ENCODE measurements at regions not wholly inside any gene's neighbourhood (a gene's known extent, or its start where the extent isn't known, plus 50 kb on each side); places are given as distances from the start of the nearest gene placed in this dataset.

DNA sequence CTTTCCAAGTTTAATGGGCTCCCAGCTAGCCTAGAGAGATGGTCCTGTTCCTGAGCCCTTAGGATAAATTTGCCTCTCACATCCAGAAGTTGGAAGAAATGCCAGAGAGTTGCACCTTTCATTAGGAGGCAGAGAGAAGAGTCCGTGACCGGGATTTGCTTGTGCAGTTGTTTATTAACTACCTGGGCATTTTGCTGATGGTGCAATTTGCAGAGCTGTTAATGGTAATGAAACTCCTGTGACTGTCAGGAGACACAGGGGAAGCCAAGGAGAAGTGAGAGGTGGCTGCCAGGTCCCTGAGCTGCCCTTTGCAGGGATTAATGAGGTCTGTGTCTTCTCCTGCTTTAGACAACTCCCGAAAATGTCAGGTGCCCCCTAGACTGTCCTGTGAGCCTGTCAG lies 69.1 kb upstream of the B3GAT1 start:
- no peak for DNase-seq

DNA sequence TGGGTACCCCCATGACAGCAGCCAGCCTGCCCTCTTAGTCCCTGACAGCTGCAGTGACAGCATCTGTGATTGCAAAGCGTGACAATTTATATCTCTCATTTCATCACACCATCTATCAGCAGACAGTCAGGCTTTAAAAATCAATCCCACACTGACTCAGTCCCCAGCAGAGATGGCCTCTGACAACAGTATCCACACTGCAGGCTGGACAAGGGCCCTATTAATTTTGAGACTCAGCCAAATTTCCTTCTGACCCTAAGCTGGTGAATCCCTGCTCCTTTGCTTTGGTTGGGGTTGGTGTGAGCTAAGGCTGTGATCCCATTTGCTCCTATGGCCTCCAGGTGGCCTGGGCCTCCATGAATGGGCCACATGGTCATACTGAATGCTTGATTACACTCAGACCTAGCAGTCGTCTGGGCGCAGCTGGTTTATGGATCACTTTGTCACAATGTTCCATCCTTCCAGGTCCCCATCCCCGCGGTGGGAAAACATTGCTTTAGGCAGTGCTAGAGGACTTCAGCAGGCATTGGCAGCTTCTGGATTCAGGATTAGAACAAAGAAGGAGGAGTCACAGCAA lies 68.2 kb upstream of the B3GAT1 start:
- no peak for DNase-seq

DNA sequence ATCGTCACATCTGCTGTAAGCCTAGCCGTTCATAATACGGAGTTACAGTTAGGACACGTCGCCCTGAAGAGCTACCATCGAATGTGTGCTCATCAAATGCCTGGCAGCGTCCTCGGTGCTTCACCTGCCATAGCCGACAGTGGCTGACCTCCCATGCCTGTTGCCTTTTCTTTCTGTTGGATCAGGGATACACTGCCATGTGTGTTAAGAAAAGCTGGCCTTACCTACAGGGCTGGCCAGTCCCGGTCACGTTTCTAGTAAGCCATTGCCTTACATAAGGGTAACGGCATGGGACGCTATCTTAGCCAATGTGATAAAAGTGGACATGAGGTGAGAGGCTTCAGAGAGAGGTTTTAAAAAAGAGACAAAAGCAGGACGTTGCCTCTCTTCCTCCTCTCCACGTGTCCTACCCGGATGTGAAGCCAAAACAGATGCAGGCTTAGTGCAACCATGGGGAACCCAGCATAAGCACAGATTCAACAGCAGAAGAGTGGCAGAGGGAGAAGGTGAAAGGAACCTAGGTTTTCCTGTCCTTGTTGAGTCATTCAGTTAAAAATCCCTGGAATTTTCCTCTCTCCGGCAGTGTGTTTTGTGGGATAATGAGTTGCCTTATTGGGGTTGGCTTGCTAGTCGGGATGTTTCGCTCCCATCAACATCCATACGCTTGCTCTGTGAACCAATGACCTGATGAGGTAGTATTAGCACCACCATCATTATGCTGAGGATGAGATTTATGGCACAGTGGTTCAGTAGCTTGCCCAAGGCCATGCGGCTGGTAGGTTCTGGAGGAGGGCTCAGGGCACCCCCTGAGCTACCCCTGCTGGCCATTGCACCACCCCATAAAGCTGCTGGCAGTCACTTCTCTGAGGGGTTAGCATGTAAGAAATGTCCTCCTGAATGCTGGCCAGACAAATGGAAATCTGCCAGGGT lies 67.4 kb upstream of the B3GAT1 start:
- no peak for DNase-seq

DNA sequence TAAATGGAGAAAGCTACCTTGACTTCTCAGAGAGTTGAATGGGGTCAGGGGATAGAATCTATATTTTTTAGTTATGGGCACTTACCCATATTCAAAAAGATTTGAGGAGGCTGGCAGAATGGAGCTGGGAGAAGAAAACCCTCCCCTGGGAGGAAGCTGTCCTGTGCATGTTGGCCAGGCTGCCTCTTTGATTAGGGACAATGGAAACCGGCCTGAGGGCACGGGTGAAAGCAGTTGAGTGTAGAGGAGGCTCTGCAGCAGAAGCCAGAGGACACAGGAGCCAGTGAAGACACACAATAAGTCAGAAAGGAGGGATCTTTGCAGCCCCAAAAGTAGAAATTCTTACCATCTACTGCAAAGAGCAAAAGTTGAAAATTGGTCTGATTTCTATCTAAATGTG lies 66.6 kb upstream of the B3GAT1 start:
- no peak for DNase-seq

DNA sequence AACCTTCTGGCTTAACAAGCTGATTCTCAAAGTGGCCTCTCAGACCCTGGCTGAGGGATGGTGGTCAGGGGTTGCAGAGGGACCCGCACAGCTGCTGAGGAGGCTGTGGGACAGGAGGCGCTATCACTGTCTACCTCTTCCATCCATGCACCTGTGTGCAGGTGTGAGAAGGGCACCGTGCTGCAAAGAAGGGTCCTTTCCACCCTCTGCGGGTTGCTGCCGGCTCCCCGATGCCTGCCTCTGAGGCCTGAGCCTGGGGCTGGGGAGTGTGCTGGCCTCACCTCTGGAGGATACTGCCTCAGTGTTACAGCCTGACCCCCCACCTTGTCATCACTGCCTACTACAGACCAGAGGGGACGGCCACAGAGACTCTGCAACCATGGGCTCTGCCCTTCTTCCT lies 66.1 kb upstream of the B3GAT1 start:
- DNase-seq, result no peak

DNA sequence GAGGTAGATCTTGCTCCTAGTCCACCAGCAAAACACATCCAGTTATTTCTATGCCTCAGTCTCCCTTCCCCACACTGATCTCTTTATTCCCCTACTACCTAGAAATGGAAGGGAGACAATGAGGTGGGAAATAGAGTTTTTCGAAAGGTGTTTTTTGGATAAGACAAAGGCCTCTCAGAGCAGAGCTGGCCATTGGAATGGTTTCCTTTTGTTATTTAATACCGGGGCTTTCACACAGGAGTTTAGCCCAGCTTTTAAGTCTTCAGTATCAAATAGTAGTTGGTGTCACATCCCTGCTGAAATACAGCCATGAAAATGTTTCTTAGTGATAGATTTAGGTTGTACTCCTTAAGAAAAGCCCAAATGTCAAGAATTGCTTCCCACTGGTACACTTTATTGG lies 65.4 kb upstream of the B3GAT1 start:
- DNase-seq, result no peak

DNA sequence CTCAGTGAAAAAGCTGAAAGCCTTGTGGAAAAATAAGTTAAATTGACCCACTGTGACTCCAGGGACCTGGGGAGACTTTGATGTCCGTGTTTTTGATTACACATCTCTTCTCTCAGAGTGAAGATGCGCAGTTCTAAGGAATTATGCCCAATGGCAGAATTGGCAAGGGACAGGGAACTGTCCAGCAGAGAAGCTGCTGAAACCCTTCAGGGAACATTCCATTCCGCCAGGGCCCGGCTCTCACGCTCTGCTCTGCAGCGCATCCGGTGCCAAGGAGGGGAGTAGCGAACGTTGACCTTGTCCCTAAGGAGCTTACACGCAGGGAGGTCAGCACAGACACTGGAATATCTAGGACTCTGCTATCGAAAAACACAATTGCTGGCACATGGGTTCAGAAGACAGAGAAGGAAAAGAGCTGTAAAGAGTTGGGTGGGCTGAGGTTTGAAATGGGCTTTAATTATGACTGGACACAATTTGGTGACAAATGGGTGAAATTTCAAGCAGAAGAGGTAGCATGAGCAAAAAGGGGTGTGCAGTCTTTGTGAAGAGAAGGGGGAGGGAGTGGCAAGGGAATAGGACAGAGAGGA lies 64.5 kb upstream of the B3GAT1 start:
- no peak for DNase-seq

DNA sequence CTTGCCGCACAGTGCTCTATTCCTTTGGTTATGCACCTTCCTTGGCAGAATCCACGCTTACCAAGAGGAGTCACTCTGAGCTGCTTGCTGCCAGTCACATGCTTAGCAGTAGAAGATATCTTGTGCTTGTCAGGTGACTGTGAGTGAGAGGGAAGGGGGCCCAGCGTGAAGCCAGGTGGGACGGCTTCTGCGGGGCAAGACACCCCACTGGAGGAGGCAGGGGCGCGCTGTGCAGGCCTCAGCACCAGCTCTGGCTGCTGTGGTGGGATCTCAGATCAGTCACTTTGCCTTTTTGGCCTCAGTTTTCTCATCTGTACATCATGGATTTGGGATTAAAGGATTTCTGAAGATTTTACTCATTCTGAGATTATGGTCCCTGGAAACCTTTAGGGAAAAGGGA lies 63.9 kb upstream of the B3GAT1 start:
- no peak for DNase-seq

DNA sequence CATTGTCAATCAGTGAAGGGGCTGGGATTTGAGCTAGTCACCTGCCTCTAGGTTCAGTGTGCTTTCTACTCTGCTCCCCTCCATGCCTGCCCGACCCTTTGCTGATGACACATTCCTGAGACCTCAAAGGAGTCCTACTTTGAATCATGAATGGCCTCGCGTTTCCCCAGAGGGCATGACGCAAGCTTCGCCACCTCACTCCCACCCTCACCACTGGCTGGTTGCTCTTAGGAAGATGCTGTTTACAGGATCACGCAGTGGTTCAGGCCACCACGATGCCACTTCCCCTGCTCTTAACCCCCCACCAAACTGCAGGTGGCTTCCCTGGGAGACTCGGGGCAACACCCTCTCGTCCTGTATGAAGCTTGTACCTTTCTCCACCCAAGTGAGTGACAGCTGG lies 62.9 kb upstream of the B3GAT1 start:
- DNase-seq, result no peak

DNA sequence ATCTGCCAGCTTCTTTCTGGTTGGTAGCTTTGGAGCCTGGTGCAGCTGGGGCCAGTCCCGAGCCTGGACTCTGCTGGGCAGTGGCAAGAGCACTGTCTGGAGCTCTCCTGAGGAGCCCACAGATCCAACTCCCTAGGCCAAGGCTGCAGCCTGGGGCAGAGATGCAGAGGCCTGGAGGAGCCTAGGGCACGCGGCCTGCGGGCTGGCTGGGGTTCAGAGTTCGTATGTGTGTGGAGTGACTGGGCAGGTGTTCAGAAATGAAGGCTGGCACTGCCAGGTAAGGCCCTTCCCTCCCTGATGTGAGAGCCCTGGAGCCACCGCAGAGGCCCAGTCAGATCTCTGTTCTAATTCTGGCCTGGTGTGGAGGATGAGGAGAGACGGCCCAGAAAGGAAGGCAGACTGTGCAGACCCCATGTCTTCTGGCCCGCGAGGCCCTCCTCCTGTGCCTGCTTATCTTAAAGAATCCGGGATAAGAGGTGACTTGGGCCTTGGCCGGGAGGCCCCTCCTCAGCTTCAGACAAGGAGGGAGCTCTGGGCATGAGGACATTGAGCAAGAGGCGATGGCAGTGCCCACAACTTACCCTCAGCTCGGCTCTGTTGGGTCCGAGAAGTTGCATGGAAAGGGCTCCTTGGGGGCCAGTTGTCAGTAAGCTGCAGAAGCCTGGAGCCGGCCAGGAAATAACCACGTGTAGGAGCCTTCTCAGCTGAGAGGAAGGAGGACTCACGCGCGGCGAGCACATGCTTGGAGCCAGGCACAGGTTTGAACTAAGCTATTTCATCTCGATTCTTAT lies 62.2 kb upstream of the B3GAT1 start:
- no peak for DNase-seq

DNA sequence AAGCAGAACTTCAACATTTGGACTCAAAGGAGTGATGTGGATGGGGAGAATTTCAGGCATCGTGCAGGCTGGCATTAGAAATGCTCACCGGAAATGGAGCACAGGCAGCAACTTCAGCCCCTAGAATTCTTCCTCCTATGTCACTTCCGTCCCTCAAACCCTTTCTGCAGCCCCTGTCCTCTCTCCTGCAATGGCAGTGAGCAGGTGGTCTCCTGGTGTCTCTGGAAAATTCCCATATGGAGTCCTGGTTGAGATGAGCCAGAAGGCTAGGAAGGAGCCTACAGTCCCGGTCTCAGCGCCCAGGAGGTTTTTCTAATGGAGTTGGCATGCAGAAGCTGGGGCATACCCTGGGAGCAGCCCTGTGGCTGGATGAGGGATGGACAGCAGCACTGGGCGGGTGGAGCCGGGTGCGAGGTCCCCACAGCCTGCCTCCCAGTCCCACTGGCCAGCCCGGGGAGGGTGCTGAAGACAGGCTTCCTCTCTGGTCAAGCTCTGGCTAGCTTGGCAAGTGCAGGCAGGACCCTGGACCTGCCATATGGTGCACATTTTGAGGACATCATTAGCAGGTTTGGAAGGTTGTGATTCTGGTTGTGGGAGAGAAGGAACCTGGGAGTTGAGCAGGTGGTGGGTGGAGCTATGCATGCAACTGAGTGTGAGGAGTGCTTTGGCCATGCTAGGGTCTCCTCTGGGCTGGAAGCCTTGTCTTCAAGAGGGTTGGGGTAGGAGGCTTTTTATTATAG lies 59.8 kb upstream of the B3GAT1 start:
- DNase-seq, result no peak

DNA sequence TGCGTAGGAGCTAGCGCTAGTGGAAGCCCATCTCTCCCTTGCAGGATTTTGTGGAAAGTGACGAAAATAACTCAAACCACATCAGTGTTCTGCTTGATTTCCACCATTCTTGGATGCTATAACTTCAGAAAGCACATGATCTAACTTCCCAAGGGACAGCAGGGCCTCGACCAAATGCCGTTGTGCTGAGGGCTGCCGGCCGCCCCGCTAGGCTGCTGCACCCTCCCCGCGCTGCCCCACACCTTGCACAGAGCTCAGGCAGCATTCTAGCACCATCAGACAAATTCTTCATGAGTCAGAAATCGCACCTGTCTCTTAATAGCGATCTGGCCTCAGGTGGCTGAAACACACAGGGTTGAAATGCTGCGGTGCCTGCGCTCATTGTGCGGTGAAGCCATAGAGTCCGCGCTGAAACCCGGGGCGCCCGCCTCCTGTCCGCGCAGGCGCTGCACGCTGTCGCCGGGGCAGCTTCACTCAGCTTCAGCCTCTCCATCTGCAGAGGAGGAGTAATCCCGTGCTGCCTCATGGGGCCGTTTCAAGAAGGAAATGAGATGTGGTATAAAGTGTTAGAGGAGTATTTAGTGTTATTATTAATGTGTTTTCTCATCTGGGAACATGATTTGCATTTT lies 59.2 kb upstream of the B3GAT1 start:
- no peak for DNase-seq

DNA sequence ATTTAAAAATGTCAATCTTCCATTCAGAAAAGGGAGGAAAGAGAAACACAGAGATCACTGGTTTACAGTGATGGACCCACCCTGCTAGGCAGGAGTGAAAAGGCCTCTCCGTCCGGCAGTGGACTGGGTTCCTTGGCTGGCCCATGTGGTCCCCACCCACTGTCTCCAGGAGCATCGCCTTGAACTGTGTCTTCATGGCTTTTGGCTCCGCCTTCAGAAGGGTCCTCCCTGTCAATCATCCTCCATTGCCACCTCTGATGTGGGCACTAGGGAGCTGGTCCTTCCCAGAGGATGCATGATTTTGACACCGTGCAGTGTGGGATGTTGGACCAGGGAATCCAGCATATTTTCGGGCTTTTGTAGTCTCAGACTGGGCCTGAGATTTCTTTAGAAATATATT lies 58.2 kb upstream of the B3GAT1 start:
- DNase-seq, result no peak

DNA sequence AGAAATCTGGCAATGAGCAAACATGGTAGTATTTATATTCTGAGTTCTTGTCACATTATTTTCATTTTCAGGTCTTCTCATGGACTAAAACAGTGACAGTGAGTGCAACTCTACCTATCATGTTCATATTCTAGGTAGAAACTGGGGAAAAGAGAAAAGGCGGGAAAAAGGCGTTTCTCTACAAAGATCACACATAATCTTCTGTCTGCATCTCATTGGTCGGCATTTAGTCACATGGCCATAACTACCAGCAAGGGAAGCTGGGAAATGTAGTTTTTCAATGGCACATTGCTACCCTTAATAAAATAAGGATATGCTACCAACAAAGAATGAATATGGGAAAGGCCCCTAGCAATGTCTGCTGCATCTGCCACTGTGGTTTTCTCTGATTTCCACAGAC lies 57.6 kb upstream of the B3GAT1 start:
- no peak for DNase-seq

DNA sequence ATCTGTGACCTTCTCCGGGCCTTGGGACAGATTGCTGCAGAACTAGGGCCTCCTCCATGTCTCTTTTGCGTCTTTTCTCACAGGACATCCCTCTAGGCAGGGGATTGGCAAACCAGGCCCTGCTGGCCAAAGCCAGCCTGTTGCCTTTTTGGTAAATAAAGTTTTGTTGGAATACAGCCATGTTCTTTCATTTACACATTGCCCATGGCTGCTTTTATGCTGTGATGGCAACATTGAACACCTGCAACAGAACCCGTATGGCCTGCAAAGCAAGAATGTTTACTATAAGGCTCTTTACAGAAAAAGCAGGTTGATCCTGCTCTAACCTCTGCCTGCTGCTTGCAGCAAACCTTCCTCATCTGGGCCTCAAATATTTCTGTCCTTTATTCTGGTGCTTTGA lies 56.8 kb upstream of the B3GAT1 start:
- DNase-seq, result no peak

DNA sequence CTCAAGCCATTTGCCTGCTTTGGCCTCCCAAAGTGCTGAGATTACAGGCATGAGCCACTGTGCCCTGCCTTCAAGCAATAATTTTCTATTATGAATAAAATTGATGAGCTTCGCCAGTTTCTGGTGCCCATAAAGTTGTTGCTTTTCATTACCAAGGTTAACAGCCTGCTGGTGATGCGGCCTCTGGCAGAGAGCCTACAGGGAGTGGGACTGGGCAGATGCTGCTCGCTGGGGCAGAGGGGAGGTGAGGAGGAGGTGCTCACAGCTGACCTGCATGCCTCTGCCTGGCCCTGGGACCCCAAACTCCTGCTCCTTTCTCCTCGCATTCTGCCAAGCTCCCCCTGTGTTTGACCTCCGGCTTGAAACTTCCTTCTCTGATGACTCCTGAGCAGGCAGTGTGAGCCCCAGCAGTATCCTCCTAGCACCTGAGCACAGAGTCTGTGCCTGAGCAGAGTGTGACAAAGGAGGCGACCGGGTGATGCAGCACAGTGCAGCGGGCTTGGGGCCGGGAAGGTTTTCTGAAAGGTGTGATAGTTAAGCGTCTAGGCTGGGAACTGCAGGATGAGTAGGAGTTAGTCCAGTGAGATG lies 56.1 kb upstream of the B3GAT1 start:
- DNase-seq, result peak; percentile 15

DNA sequence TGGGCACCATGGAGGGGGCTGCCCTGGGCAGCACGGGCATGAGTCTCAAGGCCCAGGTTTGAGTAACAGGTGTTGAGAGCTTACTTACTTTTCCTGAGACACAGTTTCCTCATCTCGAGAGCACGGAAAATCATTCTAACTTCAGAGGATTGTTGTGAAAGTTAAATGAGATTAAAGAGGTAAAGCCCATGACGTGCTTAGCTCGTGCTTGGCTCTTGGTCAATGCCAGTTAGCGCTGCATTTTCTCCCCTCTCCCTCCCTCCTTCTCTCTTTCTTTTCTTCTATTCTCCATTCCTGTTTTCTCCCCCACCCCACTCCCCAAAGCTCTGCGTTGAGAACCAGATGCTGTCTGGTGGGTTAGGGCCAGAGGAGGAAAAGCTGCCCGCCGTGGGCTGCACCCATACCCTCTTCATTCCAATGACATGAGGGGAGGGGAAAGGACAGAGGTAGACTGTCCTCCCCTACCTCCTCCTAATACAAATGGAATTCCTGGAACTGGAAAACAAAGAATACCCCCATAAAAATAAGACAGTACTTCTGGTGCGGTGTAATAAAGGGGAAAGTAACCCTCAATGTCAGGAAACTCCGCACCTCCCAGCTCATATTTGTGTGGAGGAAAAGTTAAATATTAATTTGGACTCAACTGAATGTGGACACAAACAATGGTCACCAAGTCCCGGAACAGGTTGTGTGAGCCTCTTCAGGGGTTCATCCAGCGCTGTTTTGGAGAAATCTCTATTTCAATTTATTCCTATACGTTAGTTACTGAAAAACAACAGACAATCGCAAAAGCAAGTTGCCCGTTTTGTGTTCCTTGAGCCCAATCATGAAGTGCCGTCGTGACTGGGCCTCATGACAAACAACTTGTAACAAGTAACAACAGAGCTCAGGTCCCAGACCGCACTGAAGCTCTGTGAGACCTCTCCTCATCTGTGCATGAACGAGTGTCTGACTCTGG lies 54.8 kb upstream of the B3GAT1 start:
- DNase-seq, result no peak

DNA sequence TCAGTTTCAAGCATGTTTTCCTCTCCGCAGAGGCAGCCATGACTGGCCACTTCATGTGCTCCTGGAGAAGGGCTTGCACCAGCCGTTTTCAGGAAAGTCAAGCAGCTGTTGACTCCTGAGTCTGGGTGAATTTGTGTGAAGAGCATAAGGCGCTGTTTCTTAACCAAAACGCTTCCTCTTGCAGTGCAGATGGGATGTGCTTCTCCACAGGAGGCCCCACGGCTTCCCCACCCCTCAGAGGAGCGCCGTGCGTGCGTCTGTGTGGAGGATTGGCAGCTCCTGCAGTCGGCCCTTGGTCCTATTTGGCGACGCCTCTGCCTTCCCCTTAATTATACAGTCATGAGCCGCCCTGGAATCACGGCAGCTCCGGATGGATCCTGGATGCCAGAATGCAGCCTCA lies 54.1 kb upstream of the B3GAT1 start:
- no peak for DNase-seq

DNA sequence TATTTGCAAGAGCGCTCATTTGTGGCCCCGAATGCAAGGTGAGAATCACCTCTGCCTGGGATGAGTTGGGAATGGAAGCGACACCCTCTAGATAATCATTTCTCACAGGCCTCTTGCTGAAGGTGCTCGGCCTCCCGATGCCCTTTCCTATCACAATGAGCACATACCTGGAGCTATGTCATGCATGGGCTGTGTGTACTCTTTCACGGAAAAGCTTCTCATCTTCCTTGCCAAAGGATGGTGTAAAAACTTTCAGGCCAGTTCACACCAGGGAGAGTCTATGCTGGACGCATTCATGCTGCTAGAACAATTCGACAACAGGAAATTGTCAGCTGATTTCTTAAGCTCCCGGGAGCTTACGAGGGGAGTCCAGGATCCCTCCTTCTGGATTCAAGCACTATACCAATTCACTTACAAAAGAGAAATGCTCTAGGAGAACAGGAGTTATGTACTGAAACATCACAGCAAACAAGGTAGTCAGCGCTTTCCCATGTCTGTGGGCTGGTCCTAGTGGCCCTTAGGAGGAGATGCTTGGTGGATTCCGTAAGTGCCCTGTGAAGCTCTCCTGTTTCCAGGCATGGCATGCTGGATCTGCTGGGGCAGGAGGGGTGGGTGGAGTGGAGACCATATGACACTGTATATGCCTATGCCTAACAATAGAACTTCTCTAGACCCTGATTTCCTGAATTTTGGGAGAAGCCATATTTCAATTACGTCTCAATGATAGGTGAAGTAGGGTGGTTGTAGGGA lies 53.1 kb upstream of the B3GAT1 start:
- no peak for DNase-seq

DNA sequence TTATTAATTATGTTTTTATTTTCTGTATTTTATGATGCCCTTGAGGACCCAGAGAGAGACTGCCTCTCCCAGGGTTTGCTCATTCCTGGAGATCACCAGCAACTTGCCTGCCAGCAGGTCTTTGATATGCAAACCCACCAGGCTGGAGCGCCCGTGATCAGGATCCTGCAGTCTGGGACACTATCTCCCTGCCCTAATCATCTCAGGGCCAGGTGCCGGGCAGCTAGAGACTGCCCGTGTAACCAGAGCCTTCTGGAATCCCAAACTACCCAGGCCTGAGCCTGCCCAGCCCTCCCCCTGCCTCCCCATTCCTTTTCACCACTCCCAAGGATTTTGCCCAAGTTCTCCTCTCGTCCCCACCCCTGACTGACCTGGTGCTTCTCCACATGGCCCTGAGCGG lies 52.2 kb upstream of the B3GAT1 start:
- no peak for DNase-seq
